ENCODE measurements at regions not wholly inside any gene's neighbourhood (a gene's known extent, or its start where the extent isn't known, plus 50 kb on each side); places are given as distances from the start of the nearest gene placed in this dataset.
"Not testable (repeated sequence)": the region's sequence is repeated elsewhere in the genome, so short reads cannot be mapped to it uniquely, and the experiment has no call there.

DNA sequence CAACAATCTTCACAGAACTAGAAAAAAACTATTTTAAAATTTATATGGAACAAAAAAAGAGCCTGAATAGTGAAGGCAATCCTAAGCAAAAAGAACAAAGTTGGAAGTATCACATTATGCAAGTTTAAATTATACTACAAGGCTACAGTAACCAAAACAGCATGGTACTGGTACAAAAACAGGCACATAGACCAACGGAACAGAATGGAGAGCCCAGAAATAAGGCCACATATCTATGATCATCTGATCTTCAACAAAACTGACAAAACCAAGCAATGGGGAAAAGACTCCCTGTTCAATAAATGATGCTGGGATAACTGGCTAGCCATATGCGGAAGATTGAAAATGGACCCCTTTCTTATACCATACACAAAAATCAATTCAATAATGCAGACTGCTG lies 74.4 kb upstream of the RTN4 start:
- not testable (repeated sequence) for H3K27me3 Mint-ChIP-seq; H3K4me1 Mint-ChIP-seq (ENCODE audit: low read depth); H3K4me3 Mint-ChIP-seq; H3K9me3 Mint-ChIP-seq; H3K36me3 Mint-ChIP-seq (ENCODE audit: low read depth); H3K27ac Mint-ChIP-seq

DNA sequence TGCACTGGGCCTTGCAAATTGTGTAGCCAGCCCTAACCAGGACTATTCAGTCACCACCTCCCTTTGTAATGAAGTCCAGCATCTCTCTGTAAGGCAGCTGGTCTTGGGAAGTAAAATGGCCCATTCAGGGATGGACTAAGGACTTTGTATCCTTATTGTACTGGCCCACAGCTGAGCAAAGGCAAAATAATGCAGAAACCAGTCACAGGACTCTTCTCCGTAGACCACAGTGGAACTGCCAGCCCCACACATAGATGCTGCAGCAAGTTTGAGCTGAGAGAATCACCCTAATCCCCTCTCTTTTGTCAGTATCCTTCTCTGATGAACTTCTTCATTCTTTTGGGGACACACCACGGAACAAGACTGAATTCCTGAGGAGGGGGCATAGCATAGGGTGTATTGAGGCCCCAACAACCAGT lies 73.6 kb upstream of the RTN4 start:
- no peaks in the 10 kb centered on the region for H3K36me3 Mint-ChIP-seq (ENCODE audit: low read depth)
- H3K27ac Mint-ChIP-seq = no peak overlapping the region
- H3K9me3 Mint-ChIP-seq = no peaks in the 10 kb centered on the region
- no peaks in the 10 kb centered on the region for H3K27me3 Mint-ChIP-seq
- H3K4me1 Mint-ChIP-seq (ENCODE audit: low read depth) = no peaks in the 10 kb centered on the region
- H3K4me3 Mint-ChIP-seq = no peak overlapping the region

DNA sequence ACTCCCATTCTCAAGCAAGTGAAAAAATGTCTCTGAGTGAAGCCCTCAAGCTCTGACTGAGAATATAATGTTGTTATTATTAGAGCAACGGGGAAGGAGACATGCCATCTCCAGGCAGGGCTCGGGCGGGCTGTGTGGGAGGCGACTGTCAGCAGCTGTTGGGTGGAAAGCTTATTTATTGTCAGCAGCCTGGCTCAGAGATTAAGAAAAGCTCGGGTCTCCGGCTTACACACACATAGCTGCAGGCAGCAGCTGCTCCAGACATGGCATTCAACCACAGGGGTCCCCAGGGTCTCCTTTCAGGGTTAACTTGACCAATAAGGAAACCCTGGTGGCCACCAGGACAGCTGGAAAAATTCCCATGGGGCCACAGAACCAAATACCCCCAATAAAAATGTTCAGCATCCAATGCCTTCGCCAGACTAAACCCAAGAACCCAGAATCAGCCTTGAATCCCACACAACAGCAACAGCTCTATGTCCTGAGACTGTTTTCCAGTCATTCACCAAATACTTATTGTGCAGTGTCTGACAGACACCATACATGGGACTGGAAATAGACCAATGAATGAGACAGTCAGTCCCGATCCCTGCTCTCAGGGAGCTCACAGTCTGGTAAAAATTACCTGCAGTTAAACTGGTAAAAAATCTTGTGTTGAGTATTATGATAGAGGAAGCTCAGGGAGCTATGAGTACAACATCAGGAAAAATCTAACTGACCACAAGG lies 70.5 kb upstream of the RTN4 start:
- H3K27me3 Mint-ChIP-seq = peaks cover 4% of the 10 kb centered on the region

DNA sequence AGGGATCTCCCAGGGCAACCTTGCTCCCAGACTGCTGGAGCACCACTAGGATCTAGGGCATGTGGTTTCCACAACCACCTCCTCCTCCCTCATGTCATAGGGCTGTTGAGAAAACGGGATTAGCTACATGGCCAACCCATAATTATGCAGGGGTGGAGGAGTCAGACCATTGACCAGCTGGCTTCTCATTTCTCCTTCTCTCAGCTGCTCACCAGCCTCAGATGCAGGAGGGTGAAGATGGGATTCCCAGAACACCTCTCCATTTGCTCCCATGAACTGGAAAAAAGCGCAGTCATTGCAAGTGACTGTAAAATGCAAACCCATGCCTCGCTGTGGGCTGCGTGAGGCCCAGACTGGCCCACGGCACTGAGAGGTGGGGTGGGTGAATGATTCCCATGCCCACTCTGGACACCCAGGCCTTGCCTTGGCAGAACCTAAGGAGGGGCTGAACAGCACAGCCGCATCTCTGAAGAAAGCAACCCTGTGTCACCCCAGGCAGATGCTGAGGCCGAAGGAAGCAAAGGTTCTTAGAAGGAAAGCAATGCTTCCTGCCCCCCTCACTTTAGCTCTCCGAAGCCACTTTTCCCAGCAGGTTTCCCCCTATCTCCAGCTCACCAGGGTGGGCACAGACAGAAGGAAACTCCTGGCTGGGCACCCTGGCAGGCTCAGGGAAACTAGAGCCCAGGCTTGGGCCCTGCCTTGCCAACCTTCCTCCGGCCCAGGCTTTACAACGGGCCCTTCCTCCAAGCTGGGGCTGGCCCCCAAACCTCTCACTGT lies 69.6 kb upstream of the RTN4 start:
- H3K9me3 Mint-ChIP-seq = no peaks in the 10 kb centered on the region
- H3K4me1 Mint-ChIP-seq (ENCODE audit: low read depth) = no peaks in the 10 kb centered on the region
- H3K27ac Mint-ChIP-seq = no peak overlapping the region
- peaks cover 4% of the 10 kb centered on the region for H3K27me3 Mint-ChIP-seq
- H3K4me3 Mint-ChIP-seq = no peak overlapping the region
- no peaks in the 10 kb centered on the region for H3K36me3 Mint-ChIP-seq (ENCODE audit: low read depth)

More for the DNA sequence above, 70.5 kb upstream of the RTN4 start:
- Mint-ChIP-seq H3K36me3 (ENCODE audit: low read depth) (no peaks in the 10 kb centered on the region), H3K27ac (no peak overlapping the region), H3K4me3 (no peak overlapping the region), H3K9me3 (no peaks in the 10 kb centered on the region), H3K4me1 (ENCODE audit: low read depth) (no peaks in the 10 kb centered on the region)

DNA sequence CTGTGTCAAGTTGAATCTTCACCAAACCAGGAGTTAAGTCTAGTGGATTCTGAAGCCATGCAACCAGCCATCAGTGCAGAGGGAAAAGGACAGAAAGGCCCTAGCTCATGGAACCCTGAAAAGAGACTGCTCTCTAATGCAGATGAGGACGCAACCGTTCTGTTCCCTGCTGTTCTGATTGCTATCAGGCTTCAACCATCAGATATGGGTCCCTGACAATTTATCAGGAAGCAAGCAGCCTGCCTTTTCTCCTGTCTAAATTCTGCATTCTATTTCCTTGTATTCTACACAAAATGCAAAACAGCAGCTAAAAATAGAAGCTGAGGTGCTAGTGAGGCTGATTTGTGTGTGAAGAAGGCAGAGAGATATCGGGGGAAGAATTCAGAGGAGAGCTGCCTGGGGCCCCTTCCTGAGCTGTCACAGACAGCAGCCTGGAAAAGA lies 68.4 kb upstream of the RTN4 start:
- no peaks in the 10 kb centered on the region for H3K36me3 Mint-ChIP-seq (ENCODE audit: low read depth)
- peaks cover 4% of the 10 kb centered on the region for H3K27me3 Mint-ChIP-seq
- no peaks in the 10 kb centered on the region for H3K9me3 Mint-ChIP-seq
- H3K4me1 Mint-ChIP-seq (ENCODE audit: low read depth) = no peaks in the 10 kb centered on the region
- no peak overlapping the region for H3K4me3 Mint-ChIP-seq
- no peak overlapping the region for H3K27ac Mint-ChIP-seq

DNA sequence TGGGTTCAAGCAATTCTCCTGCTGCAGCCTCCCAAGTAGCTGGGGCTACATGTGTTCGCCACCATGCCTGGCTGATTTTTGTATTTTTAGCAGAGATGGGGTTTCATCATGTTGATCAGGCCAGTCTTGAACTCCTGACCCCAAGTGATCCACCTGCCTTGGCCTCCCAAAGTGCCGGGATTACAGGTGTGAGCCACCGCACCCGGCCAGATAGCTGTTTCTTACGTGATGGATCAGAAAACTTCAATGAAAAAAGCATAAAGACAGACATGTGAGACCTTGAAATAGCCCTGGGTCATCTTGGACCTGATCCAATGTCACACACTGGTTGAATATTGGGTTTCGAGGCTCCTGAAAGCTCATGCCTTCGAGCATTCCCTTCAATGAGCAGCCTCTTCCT lies 66.7 kb upstream of the RTN4 start:
- Mint-ChIP-seq H3K4me1 (ENCODE audit: low read depth) (no peaks in the 10 kb centered on the region), H3K4me3 (no peak overlapping the region), H3K9me3 (no peaks in the 10 kb centered on the region), H3K27me3 (peaks cover 4% of the 10 kb centered on the region), H3K36me3 (ENCODE audit: low read depth) (no peaks in the 10 kb centered on the region), H3K27ac (no peak overlapping the region)

DNA sequence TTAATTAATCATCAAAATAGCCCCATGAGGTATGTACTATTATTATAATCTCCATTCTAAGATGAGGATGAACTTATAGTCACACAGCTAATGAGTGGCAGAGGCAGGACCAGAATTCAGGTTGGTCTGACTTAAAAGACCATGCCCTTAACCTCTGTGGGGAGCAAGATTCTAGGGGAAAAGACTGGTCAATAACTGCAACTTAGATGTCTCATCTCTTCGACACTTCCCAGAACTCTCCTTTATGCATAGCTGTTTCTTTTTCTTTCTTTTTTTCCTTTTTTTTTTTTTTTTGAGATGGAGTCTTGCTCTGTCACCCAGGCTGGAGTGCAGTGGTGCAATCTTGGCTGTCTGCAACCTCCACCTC lies 66.3 kb upstream of the RTN4 start:
- no peak overlapping the region for H3K4me3 Mint-ChIP-seq
- H3K9me3 Mint-ChIP-seq = no peaks in the 10 kb centered on the region
- no peaks in the 10 kb centered on the region for H3K36me3 Mint-ChIP-seq (ENCODE audit: low read depth)
- peaks cover 3% of the 10 kb centered on the region for H3K4me1 Mint-ChIP-seq (ENCODE audit: low read depth)
- H3K27me3 Mint-ChIP-seq = peaks cover 4% of the 10 kb centered on the region
- H3K27ac Mint-ChIP-seq = no peak overlapping the region

DNA sequence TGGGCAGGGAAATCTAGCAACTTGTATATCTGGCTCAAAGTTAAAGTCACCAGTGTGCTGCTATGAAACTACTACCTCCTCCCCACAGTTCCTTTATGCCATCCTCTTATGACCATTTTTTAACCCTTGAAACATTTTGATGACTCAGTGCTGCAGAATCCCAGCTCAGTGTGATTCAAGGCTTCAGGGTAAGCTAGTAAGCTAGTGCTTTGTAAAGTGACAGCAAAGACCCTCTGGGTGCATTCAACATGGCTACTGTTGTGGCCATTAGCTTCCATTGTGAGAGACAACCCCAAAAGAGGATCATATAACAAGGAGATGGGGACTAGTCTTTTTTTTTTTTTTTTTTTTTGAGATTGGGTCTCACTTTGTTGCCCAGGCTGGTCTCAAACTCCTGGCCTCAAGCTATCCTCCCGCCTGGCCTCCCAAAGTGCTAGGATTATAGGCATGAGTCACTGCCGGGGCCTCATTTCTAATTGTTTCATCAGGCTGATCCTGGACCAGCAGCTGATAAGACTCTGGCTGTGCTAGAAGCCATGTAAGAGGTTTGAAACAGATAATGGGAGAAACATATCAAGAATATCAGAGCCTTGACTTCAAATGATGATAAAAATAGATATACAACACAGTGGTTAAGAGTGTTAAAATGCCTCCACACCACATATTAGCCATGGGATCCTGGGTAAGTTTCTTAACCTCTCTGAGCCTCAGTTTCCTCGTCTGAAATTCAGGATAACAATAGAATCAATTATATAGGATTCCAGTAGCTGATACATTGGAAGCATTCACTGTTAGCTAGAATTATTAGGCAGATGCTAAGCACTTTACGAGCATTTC lies 65.7 kb upstream of the RTN4 start:
- Mint-ChIP-seq H3K36me3 (ENCODE audit: low read depth) (no peaks in the 10 kb centered on the region), H3K27ac (no peak overlapping the region), H3K9me3 (no peaks in the 10 kb centered on the region), H3K4me3 (no peak overlapping the region), H3K27me3 (peaks cover 4% of the 10 kb centered on the region), H3K4me1 (ENCODE audit: low read depth) (peaks cover 3% of the 10 kb centered on the region)

DNA sequence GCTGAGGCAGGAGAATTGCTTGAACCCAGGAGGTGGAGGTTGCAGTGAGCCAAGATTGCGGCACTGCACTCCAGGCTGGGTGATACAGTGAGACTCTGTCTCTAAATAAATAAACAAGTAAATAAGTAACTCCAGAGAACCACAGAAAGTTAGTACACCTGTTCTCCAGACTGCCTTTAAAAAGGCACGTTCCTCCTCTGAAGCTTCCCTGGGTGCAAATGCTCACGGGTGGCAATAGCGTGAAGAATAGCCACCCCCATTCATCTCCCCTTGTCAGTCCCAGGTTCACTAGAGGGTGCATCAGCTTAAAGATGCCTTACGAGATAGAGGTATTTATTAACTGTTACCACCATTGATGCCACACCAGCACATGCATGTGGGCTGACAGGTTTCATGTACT lies 64.3 kb upstream of the RTN4 start:
- peaks cover 3% of the 10 kb centered on the region for H3K4me1 Mint-ChIP-seq (ENCODE audit: low read depth)
- peaks cover 4% of the 10 kb centered on the region for H3K27me3 Mint-ChIP-seq
- no peaks in the 10 kb centered on the region for H3K36me3 Mint-ChIP-seq (ENCODE audit: low read depth)
- H3K9me3 Mint-ChIP-seq = no peaks in the 10 kb centered on the region
- no peak overlapping the region for H3K4me3 Mint-ChIP-seq
- no peak overlapping the region for H3K27ac Mint-ChIP-seq

DNA sequence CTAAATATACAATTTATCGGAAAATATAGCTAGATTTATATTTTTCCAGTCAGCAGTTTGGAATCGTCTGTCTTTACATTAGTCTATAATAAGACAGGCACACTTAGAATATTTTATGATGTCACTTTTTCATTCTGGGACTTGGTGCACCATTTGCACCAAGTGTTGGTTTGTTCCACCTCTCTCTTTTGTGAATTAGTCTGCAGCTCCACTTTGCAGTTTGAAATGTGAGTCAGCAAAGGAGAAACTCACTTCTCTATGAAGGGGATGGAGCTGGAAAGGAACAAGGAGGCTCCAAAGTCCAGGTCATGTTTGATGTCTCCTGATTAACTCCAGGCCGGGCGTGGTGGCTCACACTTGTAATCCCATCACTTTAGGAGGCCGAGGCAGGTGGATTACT lies 63.8 kb upstream of the RTN4 start:
- no peaks in the 10 kb centered on the region for H3K9me3 Mint-ChIP-seq
- H3K27me3 Mint-ChIP-seq = peaks cover 4% of the 10 kb centered on the region
- no peaks in the 10 kb centered on the region for H3K36me3 Mint-ChIP-seq (ENCODE audit: low read depth)
- peaks cover 3% of the 10 kb centered on the region for H3K4me1 Mint-ChIP-seq (ENCODE audit: low read depth)
- H3K4me3 Mint-ChIP-seq = no peak overlapping the region
- H3K27ac Mint-ChIP-seq = no peak overlapping the region

DNA sequence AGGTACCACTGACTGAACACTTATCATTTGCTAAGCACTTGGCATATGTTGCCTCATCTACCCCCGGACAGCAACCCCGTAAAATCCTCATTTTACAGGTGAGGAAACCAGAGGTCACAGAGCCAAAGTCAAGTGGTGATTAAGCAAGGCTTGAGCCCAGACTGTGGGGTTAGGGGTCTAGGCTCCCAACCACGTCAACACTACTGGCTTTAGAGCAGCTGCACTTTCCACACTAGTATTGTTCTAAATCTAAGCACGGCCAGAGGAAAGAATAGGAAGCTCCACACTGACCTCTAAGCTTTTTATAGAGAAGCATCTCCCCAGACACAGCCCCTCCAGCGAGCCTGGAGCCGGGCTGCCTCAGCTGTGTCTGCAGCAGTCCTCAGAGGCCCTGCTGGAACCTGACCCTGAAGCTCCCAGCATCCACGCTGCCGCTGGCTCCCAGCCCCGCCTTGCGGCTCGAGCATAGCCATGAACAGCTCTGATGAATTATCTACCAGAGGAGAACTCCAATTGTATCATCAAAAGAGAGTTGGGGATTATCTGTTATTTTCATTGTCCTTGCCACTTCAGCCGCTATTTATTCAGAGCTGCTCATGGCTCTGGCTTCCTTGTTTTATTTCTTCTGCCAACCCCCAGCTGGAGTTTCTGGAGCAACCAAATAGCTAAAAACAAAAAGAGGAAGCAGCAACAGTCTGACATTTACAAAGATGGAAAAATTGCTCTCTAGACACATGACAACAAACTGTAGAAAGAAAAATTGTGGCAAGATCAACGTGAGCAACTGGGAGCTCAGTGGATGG lies 62.2 kb upstream of the RTN4 start:
- no peaks in the 10 kb centered on the region for H3K36me3 Mint-ChIP-seq (ENCODE audit: low read depth)
- H3K27ac Mint-ChIP-seq = no peak overlapping the region
- H3K27me3 Mint-ChIP-seq = no peaks in the 10 kb centered on the region
- peaks cover 3% of the 10 kb centered on the region for H3K4me1 Mint-ChIP-seq (ENCODE audit: low read depth)
- H3K4me3 Mint-ChIP-seq = no peak overlapping the region
- no peaks in the 10 kb centered on the region for H3K9me3 Mint-ChIP-seq

DNA sequence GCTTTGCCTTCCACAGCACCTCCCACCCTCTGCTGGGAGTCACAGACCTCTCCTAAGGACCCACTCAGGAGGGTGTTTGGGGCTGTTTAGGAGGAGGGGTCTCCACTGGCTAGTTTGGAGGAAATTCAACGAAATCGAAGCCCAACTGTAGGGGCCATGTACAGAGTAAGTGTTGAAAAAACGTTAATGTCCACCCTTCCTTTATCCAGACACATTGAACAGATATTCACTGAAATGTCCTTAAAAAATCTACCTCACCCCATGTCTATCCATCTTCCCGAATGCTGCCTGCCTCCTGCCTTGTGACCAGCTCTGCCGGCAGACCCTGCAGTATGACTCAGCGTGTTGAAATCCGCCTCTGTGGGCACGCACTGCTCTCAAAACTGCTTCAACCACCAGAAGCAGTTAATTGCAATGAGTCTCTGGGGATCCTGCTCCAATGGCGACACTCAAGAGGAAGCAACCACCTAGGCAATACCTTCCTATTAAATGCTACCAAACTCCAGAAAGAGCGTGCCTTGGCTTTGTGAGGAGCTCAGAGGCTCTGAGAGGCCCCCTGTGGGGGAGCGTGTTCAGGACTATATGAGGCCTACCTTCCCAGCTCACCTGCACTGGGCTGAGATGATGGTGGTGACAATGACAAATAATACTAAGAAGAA lies 61.4 kb upstream of the RTN4 start:
- H3K27ac Mint-ChIP-seq = no peak overlapping the region

DNA sequence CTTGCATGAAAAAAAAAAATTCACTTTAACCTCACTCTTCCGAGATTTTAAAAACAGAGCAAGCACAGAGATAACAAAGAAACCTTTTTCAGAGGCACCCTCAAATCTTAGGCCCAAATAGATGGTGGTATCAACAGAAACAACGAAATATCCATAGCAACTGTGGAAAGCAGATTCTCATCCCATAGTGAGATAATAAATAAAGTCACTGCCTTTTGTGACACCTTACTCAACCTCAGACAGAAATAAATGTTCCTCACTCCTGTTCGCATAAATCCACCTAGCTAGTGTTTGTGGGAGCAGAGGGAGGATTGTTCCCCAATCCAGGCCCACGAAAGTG lies 60.9 kb upstream of the RTN4 start:
- H3K9me3 Mint-ChIP-seq = no peaks in the 10 kb centered on the region
- H3K4me3 Mint-ChIP-seq = no peak overlapping the region
- no peaks in the 10 kb centered on the region for H3K27me3 Mint-ChIP-seq
- no peak overlapping the region for H3K27ac Mint-ChIP-seq
- H3K36me3 Mint-ChIP-seq (ENCODE audit: low read depth) = no peaks in the 10 kb centered on the region
- H3K4me1 Mint-ChIP-seq (ENCODE audit: low read depth) = peaks cover 3% of the 10 kb centered on the region

More for the DNA sequence above, 61.4 kb upstream of the RTN4 start:
- no peaks in the 10 kb centered on the region for H3K9me3 Mint-ChIP-seq
- no peaks in the 10 kb centered on the region for H3K36me3 Mint-ChIP-seq (ENCODE audit: low read depth)
- no peak overlapping the region for H3K4me3 Mint-ChIP-seq
- no peaks in the 10 kb centered on the region for H3K27me3 Mint-ChIP-seq
- H3K4me1 Mint-ChIP-seq (ENCODE audit: low read depth) = peaks cover 3% of the 10 kb centered on the region

DNA sequence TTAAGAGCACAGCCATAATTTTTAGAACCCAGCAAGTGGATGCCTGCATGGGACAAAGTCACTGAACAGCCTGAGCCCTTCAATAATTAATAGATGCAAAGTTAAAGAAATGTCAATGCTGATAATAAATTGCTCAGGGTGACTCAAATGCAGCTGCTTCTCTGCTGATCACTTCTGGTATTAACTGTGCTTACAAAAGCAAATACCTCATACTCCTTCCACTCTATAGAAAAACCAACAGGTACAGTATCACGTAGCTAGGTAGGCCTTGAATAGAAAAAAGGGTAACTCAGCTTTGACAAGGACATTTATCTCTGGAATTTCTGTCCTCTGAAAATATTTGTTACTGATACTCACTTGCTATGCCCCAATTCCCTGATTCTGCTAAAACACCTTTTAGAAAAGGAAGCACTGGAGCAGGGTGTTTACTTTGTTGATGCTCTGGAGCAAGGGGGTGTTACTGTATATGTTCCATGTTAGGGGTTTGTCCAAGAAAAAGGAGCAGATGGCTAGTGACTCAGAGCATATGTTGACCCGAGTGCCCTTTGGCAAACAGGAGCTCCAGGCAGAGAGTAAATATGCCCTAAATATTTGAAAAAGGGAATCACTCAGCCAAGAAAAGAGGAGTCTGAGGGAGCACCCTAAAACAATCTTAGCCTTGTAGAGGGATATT lies 59.1 kb upstream of the RTN4 start:
- no peak overlapping the region for H3K27ac Mint-ChIP-seq
- no peak overlapping the region for H3K4me3 Mint-ChIP-seq
- no peaks in the 10 kb centered on the region for H3K9me3 Mint-ChIP-seq
- peaks cover 3% of the 10 kb centered on the region for H3K4me1 Mint-ChIP-seq (ENCODE audit: low read depth)
- no peaks in the 10 kb centered on the region for H3K36me3 Mint-ChIP-seq (ENCODE audit: low read depth)
- H3K27me3 Mint-ChIP-seq = no peaks in the 10 kb centered on the region
